LNCAP (cell line): ENCODE measurements at regions not wholly inside any gene's neighbourhood (a gene's known extent, or its start where the extent isn't known, plus 50 kb on each side); places are given as distances from the start of the nearest gene placed in this dataset.

Experiments used
- TF ChIP-seq, protein P1 (sequence below): fragments of 450-650 bp; IDR thresholded peaks from 2 replicates; pipeline ENCODE4 v1.5.1; 2017; ENCODE audit warnings: mild to moderate bottlenecking

DNA sequence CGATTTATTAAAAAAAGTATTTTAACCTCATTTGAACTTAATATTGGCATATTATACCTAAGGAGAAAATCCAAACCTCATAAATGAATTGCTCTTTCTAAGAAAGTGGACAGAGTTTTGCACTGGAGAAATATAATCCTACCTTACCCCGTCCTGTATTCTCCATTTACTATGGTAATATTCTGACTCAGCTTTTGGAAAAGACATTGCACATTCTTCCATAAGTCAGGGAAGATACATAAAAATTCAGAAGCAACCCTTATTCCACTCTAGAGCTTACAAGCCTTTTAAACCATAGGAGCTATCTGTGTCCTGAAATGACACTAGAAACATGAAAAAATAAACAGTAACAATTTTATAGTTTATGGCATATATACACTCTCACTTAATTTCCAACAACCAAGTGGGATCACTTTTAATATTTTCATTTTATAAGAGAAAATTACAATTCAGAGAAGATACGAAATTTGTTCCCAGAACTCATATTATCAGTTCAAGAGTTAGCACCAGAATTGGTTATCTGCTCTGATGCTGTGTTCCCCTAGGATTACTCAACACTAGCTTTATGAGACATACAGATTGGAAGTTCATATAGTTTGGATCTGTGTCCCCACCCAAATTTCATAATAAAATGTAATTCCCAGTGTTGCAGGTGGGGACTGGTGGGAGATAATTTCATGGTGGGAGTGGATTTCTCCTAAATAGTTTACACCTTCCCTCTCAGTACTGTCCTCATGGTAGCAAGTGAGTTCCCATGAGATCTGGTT lies 359.4 kb downstream of the ARAP2 start:
- TF ChIP-seq, protein P1, sequence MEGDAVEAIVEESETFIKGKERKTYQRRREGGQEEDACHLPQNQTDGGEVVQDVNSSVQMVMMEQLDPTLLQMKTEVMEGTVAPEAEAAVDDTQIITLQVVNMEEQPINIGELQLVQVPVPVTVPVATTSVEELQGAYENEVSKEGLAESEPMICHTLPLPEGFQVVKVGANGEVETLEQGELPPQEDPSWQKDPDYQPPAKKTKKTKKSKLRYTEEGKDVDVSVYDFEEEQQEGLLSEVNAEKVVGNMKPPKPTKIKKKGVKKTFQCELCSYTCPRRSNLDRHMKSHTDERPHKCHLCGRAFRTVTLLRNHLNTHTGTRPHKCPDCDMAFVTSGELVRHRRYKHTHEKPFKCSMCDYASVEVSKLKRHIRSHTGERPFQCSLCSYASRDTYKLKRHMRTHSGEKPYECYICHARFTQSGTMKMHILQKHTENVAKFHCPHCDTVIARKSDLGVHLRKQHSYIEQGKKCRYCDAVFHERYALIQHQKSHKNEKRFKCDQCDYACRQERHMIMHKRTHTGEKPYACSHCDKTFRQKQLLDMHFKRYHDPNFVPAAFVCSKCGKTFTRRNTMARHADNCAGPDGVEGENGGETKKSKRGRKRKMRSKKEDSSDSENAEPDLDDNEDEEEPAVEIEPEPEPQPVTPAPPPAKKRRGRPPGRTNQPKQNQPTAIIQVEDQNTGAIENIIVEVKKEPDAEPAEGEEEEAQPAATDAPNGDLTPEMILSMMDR, result no peak

DNA sequence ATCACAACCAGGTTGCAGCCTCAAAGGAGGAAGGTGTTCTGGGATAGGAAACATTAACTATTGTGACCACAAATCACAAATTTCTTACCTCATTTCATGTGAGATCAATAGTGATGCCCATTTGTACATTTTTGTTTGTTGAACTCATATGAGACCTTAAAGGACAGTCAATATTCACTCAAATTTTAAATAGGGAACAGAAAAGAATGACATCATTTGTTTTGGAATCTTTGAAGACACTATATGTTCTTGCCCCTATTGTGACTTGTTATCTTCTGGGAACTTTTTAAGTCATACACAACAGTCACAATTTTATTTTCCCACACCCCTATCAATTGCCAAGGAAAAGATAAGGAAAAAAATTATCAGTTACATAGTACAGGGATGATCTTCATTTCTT lies 346.5 kb downstream of the ARAP2 start:
- TF ChIP-seq, protein P1, result no peak

DNA sequence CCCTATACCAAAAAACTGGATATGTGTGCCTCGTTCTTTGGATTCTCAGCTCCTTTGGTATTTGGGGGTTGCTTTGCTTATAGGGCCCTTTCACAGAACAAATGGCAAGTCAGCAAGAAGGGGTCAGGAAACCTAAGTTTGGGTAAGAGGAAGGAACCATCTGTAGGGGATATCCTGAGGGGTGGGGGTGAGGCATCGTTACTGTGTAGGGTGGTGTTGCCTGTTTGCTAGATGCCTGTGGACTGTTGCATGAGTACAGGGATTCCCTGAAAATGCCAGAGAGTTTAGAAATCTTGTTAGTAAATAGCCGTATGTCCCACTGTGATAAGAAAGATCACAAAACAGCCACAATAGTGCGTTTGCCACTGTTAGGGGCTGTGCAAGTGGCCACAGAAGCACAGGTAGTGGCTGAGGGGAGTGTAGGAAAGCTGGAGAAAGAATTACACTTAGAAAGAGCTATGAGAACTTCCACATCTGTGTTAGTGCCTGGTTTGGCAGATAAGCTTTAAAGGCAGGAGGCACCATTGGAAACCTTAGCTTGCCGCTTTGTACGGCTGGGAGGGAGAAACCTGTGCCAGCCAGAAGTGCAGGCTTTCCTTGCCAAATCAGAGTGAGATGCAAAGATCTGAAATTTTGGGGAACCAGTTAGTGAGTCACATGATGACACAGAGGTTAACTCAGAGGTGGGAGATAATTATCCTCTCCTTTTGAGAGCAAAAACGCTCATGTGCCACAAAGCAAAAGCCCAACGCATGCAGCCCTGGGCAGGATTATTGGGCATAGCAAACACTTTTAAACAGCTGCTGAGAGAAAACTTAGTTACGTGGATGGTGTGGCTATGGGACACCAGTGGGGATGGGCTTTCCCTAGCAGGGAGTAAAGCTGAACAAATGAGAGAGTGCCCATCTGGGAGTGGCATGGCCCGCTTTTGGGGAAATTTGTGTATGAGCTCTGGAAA lies 343.7 kb downstream of the ARAP2 start:
- TF ChIP-seq, protein P1, result no peak

DNA sequence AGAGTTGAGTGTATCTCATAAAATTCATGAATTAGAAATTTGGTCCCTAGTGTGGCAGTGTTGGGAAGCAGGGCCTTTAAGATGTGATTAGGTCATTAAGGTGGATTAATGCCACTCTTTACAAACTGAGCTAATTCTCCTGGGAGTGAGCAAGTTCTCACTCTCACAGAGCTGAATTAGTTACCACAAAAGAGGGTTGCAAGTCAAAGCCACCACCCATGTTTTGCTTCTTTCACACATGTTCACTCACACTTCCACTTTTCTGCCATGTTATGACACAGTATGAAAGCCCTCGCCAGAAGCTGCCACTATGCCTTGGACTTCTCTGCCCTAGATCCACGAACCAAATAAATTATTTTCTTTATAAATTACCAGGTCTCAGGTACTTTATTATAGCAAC lies 332.1 kb downstream of the ARAP2 start:
- TF ChIP-seq, protein P1, result no peak

DNA sequence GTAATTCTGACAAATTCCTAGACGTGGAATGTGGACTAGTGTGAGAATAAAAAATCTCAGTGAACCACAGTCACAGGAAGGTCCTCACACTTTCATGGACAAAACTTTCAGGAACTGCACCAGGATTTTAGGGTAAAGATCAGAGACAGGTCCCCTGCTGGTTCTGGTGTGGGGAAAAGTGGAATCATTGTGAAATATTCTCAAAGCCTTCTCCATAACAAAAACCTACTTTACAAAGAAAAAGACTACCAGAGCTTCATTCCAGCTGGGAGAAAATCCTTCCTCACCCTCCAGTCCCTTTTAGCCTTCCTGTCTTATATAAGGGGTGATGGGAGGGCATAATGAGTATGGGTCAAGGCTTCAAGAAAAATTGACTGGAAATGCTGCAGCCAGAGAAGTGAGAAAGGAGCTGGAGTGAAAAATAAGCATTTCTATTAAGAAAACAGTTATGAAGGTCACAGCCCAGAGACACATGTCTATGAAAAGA lies 325.8 kb downstream of the ARAP2 start:
- TF ChIP-seq, protein P1, result no peak

DNA sequence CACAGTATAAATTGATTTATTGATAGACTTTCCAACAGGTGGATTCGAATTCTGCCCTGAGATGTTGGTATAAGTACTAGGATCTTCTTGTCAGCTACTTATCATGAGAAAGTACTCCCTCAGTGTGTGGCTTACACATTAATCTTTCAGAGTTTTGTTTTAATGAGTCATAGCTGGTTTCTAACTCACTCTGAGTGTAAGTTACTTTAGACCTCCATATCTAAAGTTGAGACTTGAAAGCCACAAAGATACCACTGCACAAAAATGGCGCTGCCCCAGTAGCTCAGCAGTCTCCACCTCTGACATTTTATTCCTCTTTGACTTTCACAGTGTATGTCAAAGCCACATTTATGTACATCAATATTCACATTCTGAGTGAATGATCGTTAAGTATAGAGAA lies 318.5 kb downstream of the ARAP2 start:
- TF ChIP-seq, protein P1, result no peak

DNA sequence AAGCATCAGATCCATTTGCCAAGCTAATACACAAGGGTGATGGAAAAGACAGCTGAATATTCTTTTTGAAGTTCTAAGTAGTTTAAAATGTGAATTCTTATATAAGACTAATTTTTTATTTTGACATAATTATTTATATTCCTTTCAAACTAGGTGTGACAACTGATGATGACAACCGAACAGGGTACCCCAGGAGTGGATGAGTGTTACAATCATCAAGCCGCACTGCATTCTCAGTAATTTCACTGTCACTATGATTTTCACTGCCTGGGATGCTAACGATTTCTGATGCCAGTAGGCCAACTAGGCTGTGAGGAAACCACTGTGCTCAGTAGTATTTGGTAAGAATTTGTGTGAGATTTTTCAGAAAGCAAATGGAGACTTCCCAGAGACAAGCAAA lies 317.5 kb downstream of the ARAP2 start:
- TF ChIP-seq, protein P1, result no peak
